HG03066 (cell line): ENCODE measurements at regions not wholly inside any gene's neighbourhood (a gene's known extent, or its start where the extent isn't known, plus 50 kb on each side); places are given as distances from the start of the nearest gene placed in this dataset.
"Not testable (repeated sequence)": the region's sequence is repeated elsewhere in the genome, so short reads cannot be mapped to it uniquely, and the experiment has no call there.

Experiments used
- ATAC-seq: cut with Tn5 transposase; IDR thresholded peaks from one replicate; pipeline ENCODE4 v1.9.1; 2021; ENCODE audit warnings: low read depth; ENCODE audit not compliant: unreplicated experiment

DNA sequence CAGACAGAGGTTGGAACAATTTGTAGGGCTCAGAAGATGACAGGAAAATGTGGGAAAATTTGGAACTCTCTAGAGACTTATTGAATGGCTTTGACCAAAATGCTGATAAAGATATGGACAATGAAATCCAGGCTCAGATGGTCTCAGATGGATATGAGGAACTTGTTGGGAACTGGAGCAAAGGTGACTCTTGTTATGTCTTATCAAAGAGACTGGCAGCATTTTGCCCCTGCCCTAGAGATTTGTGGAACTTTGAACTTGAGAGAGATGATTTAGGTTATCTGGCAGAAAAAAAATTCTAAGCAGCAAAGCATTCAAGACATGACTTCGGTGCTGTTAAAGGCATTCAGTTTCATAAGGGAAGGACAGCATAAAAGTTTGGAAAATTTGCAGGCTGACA, 347.9 kb upstream of the RPS23 start:
- not testable (repeated sequence) for ATAC-seq

GRCh38 chr5:82624062-82624461, 345.9 kb upstream of the RPS23 start:
- ATAC-seq = no peak

DNA sequence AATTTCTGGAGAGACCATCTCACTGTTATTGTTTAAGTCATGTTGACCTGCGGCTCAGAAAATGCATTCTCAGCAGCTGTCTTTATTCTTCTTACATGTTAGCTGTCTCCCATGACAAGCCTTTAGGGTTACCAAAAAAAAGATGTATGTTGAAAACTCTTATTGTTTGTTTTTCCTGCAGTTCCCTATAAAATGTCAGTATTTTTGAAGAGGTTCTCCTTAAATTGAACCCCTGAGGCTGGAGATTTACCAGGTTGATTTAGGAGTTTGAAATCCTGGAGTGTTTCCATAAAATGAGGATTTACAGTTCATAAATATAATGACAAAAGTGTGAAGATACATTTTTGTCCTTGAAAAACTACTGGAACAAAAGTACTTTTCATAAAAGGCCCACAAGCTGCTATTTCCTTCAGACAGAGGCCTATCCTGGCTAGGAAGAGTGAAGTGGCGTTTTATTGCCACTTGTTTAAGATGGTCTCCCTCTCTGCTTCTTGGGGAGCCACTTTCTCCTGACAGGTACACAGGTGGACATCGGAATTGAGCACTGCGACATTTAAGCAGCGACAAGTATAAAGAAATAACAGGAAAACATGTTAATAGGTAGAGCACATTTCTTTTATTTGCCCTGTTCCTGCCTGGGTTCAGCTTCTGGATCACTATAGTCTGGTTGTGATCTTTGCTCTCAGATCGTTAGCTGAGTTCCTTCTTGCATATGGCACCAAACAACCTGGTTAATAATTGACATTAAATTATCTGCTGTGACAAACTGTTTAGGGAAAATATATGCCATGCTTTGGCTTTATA, 344.8 kb upstream of the RPS23 start:
- ATAC-seq = no peak

- no peak for ATAC-seq
Observed at GRCh38 chr5:82622205-82622604, 344.1 kb upstream of the RPS23 start.

DNA sequence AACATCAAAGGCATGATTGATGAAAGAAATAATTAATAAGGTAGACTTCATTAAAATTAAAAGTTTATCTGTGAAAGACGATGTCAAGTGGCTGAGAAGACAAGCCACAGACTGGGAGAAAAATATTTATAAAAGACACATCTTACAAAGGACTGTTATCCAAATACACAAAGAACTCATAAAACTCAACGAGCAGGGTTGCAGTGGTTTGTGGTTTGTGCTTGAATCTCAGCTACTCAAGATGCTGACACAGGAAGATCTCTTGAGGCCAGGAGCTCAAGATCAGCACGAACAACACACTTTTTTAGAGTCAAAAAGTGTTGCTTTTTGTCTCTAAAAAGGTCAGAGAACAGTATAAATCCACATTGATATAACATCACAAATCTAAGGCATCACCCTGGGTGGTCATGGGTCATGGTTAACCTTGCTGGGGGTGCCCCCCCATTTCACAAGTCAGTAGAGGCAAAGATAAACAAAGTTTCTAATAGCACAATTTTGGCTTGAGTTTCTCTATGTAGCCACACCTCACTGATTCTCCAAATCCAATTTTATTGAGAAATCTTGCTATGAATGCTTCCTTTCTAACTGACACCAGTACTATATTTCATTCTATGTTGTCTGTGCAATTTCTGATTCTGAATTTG, 342.9 kb upstream of the RPS23 start:
- no peak for ATAC-seq

DNA sequence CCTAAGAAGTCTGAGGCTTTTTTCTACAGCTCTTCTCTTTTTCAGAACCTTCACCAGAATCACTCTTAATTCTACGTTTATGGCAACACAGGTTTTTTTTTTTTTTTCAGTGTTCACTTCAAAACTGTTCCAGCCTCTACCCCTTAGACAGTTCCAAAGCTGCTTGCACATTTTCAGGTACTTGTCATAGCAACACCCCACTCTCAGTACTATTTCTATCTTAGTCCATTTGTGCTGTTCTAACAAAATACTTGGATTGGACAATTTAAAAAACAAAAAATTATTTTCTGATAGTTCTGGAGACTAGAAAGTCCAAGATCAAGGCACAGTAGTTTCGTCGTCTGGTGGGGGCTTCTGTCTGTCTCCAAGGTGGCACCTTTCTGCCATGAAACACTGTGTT, 340.9 kb upstream of the RPS23 start:
- ATAC-seq = no peak

GRCh38 chr5:82614706-82615105, 336.6 kb upstream of the RPS23 start:
- no peak for ATAC-seq

GRCh38 chr5:82613891-82614290, 335.7 kb upstream of the RPS23 start:
- no peak for ATAC-seq

DNA sequence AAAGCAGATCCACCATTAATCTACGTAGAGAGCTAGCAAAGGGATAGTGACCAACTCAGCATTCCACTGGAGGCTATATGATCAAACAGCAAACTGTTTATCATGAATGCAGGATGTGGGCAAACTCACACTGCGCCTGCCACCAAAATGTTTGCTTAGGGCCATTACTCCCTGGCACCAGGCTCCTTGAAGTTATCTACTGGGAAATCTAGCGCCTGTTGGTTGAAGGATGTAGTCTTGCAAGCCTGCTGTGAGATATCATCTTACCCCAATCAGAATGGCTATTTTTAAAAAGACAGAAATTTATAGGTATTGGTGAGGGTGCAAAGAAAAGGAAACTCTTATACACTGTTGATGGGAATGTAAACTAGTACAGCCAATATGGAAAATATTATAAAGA, 332.5 kb upstream of the RPS23 start:
- ATAC-seq = no peak

DNA sequence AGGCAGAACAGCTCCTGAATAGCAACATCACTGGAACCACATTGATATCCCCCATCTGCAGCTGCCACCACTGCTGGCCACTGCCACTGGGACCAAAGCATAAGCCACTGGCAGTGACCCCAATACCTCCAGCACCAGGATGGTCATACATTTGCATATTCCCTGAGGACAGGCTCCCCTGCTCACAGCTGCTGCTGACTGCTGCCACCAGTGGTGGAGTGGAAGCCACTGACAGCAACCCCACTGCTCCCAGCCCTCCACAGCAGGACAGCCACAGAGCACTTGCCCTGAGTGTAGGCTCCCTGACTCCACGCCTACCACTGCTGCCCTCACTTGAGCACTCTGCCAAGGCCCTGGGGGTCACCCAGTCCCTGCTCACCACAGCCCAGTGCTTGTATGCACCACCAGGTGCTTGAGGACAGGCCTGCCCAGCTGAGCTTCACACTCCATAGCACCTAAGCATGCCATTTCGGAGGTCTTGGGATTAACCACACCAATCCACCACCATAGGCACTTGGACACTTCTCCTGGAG, 327.4 kb upstream of the RPS23 start:
- no peak for ATAC-seq

- ATAC-seq = no peak
Observed at GRCh38 chr5:82603033-82603987, 325.2 kb upstream of the RPS23 start.

- no peak for ATAC-seq
Observed at GRCh38 chr5:82601861-82602260, 323.7 kb upstream of the RPS23 start.

GRCh38 chr5:82601077-82601476, 322.9 kb upstream of the RPS23 start:
- ATAC-seq = no peak

DNA sequence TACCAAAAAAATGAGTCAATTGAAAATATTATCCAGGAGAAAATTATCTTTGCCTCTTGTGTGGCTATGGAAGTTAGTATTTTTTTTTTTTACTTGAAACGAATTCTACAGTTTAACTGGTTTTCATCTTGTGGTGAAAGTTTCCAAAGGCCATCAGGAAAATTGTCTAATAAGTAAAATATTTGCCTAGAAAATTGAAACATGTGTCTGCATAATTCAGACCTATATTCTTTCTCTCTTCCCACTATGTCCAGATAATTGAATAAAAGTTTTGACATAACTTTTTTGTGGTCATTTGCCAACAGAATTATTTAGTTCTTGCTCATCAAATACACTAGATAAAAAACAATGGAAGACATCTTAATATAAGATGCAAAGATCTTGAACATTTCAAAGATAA, 321.5 kb upstream of the RPS23 start:
- no peak for ATAC-seq

GRCh38 chr5:82599030-82599429, 320.9 kb upstream of the RPS23 start:
- ATAC-seq = no peak

DNA sequence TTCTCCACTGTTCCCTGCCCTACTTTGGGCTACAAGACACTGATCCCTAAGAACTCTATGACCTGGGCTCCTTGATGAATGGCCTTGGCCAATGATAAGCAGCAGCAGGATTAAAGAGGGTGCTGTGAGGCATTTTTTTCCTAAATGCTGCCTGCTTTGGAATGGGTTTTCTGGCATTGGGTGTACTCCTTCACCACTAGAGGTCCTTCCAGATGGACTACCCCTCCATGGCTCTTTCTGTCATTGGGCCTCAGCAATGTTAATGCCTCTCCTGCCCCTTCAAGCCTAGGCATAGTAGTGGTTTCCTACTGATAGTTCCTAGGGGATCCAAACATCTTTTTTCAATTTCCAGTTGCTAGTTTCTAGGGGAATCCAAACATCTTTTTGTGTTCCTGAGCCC, 319.3 kb upstream of the RPS23 start:
- ATAC-seq = no peak

DNA sequence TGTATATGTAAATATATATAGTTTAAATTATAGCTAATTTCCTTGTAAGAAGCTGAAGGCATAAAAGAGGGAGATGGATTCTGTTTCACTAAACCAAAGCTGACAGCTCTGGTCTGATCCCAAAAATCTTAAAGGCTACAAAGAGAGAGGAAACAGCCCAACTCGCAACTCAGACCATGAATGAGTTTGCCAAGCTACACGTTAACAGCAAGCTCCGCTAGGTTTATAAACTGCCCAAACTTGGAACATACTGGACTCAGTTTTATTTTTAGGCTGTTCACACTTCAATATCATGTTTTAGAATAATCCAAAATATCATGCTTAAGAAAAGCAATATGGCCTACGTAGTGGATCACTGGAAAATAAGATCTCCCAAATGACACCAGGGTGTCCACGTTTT, 318.3 kb upstream of the RPS23 start:
- no peak for ATAC-seq

- ATAC-seq = no peak
Observed at GRCh38 chr5:82595113-82595512, 317.0 kb upstream of the RPS23 start.

DNA sequence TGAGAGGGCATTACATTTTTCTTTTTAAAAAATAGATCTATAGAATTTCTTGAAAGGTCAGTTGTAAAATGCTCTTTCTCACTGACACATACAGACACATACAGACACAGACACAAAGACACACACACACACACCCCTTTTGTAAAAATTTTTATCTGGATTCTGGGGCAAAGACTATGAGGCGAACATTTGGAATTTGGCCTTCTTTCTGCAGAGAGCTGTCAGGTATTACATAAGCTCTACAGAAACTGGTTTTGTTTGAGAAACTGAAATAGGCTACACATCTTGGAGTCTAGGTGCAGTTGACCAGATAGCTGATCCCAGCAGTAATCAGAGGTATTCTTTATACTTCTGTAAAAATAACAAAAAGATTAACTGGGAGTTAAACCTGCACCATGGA, 315.9 kb upstream of the RPS23 start:
- no peak for ATAC-seq

DNA sequence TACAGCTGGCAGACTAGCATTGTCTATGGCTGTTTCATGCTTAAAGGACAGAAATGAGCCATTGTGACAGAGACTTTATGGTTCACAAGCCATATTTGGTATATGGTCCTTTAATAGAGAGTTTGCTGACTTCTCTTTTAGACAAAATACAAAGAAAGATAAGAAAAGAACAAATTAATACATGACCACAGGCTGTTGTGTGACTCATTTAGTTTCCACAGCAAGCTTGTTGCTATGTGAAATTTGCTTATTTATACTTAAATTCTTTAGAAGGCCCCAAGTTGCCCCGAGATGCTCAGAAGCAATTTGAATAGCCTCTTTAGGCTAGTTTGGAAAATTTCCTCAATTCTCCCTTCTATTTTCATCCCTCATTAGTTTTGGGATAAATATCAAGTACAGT, 315.3 kb upstream of the RPS23 start:
- no peak for ATAC-seq

- no peak for ATAC-seq
Observed at GRCh38 chr5:82591021-82591515, 312.9 kb upstream of the RPS23 start.
